Peyer's patch (tissue), 4 donors: ENCODE measurements at regions not wholly inside any gene's neighbourhood (a gene's known extent, or its start where the extent isn't known, plus 50 kb on each side); places are given as distances from the start of the nearest gene placed in this dataset.

Source experiments
- CTCF ChIP-seq, 6 experiments: fragments of 450-650 bp in 4 of 6; fragments of 200-600 bp in 2 of 6; sonication (generic) in 1 of 6; IDR thresholded peaks; one replicate each; pipeline ENCODE4 v1.5.1; 2017 to 2019; ENCODE audit warnings: antibody characterized with exemption in 6 of 6, mild to moderate bottlenecking in 3 of 6, moderate library complexity in 1 of 6
- POLR2A ChIP-seq, 2 donors: fragments of 450-650 bp; IDR thresholded peaks; one replicate each; pipeline ENCODE4 v1.5.1; 2017; ENCODE audit warnings: antibody characterized with exemption in 2 of 2, mild to moderate bottlenecking in 2 of 2, moderate library complexity in 2 of 2

GRCh38 chr5:2165615-2166305 lies 283.0 kb upstream of the IRX4 start:
- TF ChIP-seq CTCF (IDR thresholded peaks at IDR 0.05) (no peak), POLR2A (IDR thresholded peaks at IDR 0.05) (no peak)
